Esophagus squamous epithelium (tissue), 4 donors: ENCODE measurements at regions not wholly inside any gene's neighbourhood (a gene's known extent, or its start where the extent isn't known, plus 50 kb on each side); places are given as distances from the start of the nearest gene placed in this dataset.

Experiments
- POLR2A ChIP-seq, 4 donors: fragments of 450-650 bp; IDR thresholded peaks; one replicate each; pipeline ENCODE4 v1.6.1; 2017; ENCODE audit warnings: antibody characterized with exemption in 4 of 4, mild to moderate bottlenecking in 4 of 4, moderate library complexity in 3 of 4
- TF ChIP-seq, protein P1 (sequence below), 6 experiments: fragments of 450-650 bp in 4 of 6; fragments of 200-600 bp in 2 of 6; sonication (generic) in 2 of 6; IDR thresholded peaks; one replicate each; pipeline ENCODE4 v1.5.1; 2016 to 2019; ENCODE audit warnings: antibody characterized with exemption in 6 of 6, mild to moderate bottlenecking in 4 of 6, moderate library complexity in 4 of 6

- TF ChIP-seq, protein P1, sequence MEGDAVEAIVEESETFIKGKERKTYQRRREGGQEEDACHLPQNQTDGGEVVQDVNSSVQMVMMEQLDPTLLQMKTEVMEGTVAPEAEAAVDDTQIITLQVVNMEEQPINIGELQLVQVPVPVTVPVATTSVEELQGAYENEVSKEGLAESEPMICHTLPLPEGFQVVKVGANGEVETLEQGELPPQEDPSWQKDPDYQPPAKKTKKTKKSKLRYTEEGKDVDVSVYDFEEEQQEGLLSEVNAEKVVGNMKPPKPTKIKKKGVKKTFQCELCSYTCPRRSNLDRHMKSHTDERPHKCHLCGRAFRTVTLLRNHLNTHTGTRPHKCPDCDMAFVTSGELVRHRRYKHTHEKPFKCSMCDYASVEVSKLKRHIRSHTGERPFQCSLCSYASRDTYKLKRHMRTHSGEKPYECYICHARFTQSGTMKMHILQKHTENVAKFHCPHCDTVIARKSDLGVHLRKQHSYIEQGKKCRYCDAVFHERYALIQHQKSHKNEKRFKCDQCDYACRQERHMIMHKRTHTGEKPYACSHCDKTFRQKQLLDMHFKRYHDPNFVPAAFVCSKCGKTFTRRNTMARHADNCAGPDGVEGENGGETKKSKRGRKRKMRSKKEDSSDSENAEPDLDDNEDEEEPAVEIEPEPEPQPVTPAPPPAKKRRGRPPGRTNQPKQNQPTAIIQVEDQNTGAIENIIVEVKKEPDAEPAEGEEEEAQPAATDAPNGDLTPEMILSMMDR (IDR thresholded peaks at IDR 0.05): no peak
- no peak for TF ChIP-seq POLR2A (IDR thresholded peaks at IDR 0.05)
Observed at GRCh38 chr18:47585914-47586313, 334.5 kb upstream of the SKOR2 start.
